Epidermal melanocyte (primary cell): ENCODE measurements at regions not wholly inside any gene's neighbourhood (a gene's known extent, or its start where the extent isn't known, plus 50 kb on each side); places are given as distances from the start of the nearest gene placed in this dataset.

Experiments
- DNase-seq: peaks from one replicate; pipeline ENCODE4 v3.0.0; 2011; ENCODE audit warnings: low spot score; ENCODE audit not compliant: insufficient read length

GRCh38 chr1:217091561-217091960, 368.3 kb upstream of the ESRRG start:
- DNase-seq = no peak

GRCh38 chr1:217090060-217090911, 367.1 kb upstream of the ESRRG start:
- no peak for DNase-seq

DNA sequence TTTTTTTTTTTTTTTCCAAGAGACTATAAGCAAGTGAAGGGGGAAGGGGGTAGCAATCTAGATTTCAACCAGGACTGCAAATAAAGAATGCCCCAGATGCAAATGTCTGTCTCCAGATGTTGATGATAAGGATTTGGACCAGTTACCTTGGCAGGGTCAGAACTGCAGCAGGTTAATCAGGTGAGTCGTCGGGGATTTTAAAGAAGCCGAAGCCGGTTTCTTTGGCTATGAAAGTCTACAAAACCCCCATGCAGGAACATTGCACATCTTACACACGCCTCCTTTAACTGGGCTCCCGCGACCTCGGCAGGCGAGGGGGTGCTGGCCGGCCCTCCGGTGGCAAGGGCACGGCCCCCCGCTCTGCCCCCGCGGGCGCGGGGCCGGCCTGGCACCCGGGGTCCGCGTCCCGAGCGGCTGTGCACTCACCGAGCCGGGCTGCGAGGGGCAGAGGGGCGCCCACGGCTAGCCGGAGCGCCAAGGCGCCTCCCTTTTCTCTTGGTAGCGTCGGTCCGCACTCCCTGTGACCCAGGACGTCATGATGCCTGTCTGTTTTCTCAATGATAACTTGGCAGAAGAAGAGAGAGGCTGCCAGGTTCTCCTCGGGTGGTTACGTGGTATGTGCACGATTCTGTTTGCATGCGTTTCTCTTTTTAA, 366.3 kb upstream of the ESRRG start:
- no peak for DNase-seq

DNA sequence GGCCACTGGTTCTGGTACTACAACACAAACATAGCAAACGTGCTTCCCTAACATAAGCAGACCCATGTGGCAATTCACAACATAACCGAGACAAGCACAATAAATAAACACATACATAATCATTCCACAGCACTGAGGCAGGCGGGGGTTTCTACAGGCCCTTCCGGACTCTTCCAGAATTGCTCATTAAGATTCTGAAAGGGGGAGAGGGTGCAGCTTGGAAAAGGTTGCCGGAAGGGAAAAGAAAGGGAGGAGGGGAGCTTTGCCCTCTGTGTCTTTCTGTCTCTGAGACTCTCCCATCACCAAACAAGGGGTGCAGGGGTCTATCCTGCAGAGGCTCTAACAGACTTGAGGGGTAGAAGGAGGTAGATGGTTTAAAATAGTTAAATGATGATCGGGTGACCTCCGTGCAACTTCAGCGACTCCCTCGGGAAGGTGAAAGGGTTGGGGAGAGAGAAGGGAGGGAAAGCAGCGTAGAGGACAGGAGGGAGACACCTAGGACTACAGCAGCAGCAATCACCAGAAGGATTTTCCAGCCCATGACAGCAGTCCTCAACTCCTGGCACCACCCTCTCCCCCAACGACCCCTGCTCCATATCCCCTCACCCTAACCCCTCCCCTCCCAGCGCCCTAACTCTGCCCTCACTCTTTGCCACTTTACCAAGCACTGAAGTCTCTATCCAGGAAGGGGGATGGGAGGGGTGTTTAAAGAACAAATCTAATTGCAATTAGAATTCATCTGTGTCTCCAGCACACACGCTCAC, 365.5 kb upstream of the ESRRG start:
- no peak for DNase-seq

GRCh38 chr1:217088011-217088410, 364.8 kb upstream of the ESRRG start:
- no peak for DNase-seq

GRCh38 chr1:217079584-217079983, 356.4 kb upstream of the ESRRG start:
- no peak for DNase-seq

GRCh38 chr1:217078959-217079358, 355.7 kb upstream of the ESRRG start:
- no peak for DNase-seq

DNA sequence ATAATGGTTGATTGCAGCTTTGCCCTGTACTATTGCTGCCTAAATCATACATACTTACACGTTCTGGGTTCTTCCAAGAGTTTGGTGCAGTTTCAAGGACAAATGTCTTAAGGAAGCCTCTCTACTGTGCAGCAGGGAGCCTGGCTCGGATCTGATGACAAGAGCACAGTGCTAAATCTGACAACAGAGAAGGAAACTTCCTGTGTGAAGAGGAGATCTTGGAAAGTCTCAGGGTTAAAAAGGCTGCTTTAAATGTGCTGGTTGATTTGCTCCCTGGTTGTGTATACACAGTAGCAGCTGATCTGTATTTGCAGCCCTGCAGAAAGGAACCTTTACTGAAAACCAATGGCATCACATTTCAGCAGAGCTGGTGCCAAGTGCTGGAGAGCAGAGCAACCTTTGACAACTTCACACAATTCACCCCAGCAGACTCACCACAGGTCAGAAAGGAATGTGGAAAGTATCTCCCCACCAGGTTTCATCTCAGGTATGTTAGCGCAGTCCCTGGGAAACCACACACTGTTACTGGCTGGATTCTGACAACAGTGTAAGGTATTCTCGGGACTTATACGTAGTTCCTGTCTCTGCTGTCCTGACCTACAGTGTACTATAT, 355.0 kb upstream of the ESRRG start:
- DNase-seq = no peak

- DNase-seq = no peak
These were observed 354.2 kb upstream of the ESRRG start for GRCh38 chr1:217077426-217077825.

- DNase-seq = no peak
These were observed 353.7 kb upstream of the ESRRG start for GRCh38 chr1:217076902-217077301.

DNA sequence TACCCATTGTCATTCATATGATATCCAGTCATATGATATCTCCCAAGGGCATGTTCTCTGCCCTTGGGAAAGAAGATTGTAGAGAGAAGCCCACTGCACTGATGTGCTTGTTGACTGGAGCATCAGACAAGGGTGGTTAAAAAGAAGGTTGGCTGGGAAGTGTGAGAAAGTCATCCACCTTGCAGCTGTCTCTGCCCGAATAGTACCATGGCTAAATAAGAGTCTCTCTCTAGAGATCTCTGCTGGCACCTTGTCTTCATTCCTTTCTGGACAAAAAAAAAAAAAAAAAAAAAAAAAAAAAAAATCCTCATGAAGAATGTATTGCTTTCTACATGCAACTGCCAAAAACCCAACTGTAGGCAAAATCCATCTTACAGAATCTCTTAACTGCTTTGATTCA, 349.7 kb upstream of the ESRRG start:
- DNase-seq = no peak

DNA sequence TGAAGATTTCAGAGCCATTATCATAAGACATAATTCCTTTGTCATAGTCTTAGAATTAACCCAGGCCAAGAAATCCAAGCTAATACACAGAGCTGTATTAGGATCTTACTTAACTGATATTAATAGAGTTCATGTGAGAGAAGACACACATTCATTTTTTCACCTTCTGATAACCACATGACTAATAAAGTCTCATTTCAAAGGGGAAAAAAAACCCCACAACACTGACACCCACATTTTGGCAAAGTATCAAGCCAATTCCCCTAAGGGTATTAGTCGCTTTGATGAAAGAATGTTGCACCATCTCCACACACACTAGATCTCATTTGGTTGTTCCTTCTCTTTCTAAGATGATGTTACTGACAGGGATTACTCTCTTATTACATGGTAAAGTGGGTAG, 344.4 kb upstream of the ESRRG start:
- DNase-seq = no peak

DNA sequence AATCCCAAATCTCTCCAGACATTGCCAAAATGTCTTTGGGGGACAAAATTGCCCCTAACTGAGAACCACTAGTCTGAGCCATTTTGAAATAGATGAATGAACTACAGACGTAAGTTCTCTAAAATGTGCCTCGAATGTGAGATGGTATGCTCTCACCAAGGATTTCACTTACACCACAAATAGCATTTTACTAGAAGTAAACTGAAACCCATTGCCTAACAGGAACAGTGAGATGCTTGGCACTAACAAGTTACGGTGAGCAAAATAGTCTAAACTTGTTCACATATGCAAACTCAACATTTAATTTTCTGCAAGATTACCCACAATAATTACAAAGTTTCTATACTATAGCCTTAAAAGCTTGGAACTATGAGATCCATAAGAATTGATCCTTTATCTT, 343.6 kb upstream of the ESRRG start:
- DNase-seq = no peak

DNA sequence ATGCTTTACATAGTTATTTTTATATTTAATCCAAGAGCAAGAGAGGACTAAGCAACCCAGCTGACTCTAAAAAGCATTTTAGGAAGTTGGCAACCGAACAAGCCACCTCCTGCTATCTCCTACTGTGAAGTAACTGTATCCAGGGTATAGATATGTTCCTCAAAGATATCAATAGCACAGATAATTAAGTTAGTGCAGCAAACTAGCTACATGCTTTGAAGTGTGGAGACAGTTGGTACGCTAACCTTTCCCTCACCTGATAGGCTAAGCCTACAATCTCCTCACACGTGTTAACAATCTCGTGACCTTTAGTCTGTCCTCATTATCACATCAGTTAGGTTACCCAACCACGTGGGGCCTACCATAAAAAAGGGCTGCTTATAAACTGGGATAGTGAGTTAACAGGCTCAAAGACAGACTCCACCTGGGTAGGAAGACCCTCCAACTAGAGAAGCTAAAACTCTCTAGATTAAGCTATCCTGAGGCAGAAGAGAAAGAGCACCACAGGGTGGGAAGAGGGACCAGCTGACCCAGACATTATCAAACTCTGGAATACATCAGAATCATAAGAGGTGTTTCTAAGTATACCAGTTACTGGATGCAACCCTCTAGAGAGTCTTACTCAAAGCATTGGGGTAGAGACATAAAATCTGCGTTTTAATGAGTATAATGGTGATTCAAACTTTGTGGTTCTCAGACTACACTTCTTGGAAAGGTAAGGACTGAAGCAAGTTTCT, 340.1 kb upstream of the ESRRG start:
- DNase-seq = no peak

- no peak for DNase-seq
These were observed 339.4 kb upstream of the ESRRG start for GRCh38 chr1:217062586-217062985.

GRCh38 chr1:217059401-217059800, 336.2 kb upstream of the ESRRG start:
- DNase-seq = no peak

DNA sequence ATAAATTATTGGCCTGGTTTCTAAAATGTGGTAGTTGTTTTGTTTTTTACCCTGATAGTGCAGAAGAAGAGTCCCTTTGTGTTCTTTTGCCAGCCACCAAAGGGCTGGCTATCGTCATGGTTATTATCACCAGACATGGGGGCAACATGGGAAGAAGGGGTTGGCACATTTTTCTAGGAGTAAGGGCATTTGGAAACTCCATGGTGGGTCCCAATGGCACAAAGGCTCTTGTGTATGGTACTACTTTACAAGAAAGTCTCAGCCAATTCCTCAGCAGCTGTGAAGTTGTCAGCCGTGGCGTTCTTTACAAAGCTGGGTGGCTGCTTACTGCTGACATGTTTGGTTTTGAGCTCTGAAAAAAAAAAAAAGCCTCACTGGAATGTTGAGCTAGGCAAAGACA, 330.4 kb upstream of the ESRRG start:
- peak; percentile 36 for DNase-seq

GRCh38 chr1:217052626-217053025, 329.4 kb upstream of the ESRRG start:
- DNase-seq = no peak

DNA sequence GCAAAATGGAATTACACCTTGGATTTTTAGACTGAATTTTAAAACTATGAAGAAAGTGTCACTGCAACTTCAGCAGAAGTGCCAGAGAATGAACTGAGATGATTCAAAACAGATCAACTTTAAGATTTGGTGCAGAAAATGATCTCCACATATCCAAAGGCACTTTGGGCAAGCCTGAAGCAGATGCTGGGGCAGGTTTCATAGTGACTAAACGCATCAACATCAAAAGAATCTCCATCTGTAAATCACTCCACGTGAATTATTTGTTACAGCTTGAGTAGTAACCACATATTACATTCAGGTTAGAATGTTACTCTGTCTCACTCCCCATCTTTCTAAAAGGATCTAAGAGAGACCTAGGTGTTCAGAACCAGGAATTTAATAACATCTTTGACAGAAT, 329.0 kb upstream of the ESRRG start:
- DNase-seq = no peak

GRCh38 chr1:217049721-217050120, 326.5 kb upstream of the ESRRG start:
- DNase-seq = no peak

- no peak for DNase-seq
These were observed 325.9 kb upstream of the ESRRG start for GRCh38 chr1:217049081-217049480.
